ENCODE measurements at regions not wholly inside any gene's neighbourhood (a gene's known extent, or its start where the extent isn't known, plus 50 kb on each side); places are given as distances from the start of the nearest gene placed in this dataset.

DNA sequence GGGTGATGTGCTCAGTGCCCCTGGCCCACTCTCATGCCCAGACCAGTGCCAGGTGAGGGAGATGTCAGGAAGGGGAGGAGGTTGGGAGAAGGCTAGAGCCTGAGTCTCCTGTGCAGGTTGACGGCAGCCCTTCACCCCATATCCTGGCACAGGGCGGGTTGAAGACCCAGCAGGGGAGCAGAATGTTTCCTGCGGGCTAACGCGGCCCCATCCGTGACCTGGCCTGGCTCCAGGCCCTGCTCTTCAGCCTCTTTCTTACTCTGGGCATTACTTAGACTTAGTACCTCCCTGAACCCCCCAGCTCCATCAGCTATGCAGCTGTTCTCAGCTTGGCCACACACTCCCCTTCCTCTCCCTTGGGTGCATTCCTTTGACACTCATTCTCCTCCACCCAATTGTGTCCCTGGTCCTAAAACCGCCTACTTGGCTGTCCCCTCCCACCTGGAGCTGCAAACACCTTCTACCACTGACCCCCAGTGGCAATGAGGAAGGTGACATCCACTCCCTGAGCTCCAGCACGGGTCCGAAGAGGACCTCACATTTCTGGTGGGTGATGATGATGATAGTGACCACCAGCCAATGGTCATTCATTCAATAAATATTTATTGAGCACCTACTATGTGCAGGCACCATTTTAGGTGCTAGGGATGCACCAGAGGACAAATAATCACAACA is 179.0 kb downstream of the PTPRU start:
- TF ChIP-seq YY1 (IDR thresholded peaks at IDR 0.05; ENCODE audit: insufficient read depth, insufficient read length) (no peak), ZNF274 (IDR thresholded peaks at IDR 0.05; ENCODE audit: low read depth, low read length) (no peak), SUZ12 (IDR thresholded peaks at IDR 0.05; ENCODE audit: extremely low read depth, insufficient read depth, insufficient read length) (no peak)

All from NT2/D1 (cell line).